Adipocyte (in vitro differentiated cells): ENCODE measurements at regions not wholly inside any gene's neighbourhood (a gene's known extent, or its start where the extent isn't known, plus 50 kb on each side); places are given as distances from the start of the nearest gene placed in this dataset.

Experiments used
- DNase-seq: peaks from one replicate; pipeline ENCODE4 v3.0.0-alpha.2; 2015; ENCODE audit warnings: low read depth
- H3K27me3 ChIP-seq: replicated peaks from 2 replicates; pipeline ENCODE4 v1.7.0; 2013; ENCODE audit warnings: mild to moderate bottlenecking, low read length, moderate library complexity; ENCODE audit not compliant: control insufficient read depth, insufficient read depth
- H3K36me3 ChIP-seq: 2 replicates; pipeline ENCODE4 v1.7.0; 2013; ENCODE audit warnings: low read length, mild to moderate bottlenecking, moderate library complexity; ENCODE audit not compliant: control insufficient read depth, insufficient read depth, severe bottlenecking
- H3K4me1 ChIP-seq: 2 replicates; pipeline ENCODE4 v1.7.0; 2013; ENCODE audit warnings: mild to moderate bottlenecking, low read length, moderate library complexity; ENCODE audit not compliant: control insufficient read depth, insufficient read depth
- H3K4me3 ChIP-seq: 2 replicates; pipeline ENCODE4 v1.7.0; 2013; ENCODE audit warnings: mild to moderate bottlenecking, low read length, moderate library complexity
- H3K9ac ChIP-seq: 2 replicates; pipeline ENCODE4 v1.7.0; 2013; ENCODE audit warnings: mild to moderate bottlenecking, low read length, moderate library complexity
- H3K9me3 ChIP-seq: 2 replicates; pipeline ENCODE4 v1.7.0; 2013; ENCODE audit warnings: mild to moderate bottlenecking, low read length, moderate library complexity; ENCODE audit not compliant: control insufficient read depth

GRCh38 chr9:20082406-20082805 is 293.6 kb upstream of the SLC24A2 start:
- Histone ChIP-seq H3K9me3 (peaks cover 2% of the 10 kb centered on the region), H3K4me3 (no peak overlapping the region), H3K27me3 (peaks cover 20% of the 10 kb centered on the region), H3K4me1 (no peaks in the 10 kb centered on the region), H3K36me3 (no peaks in the 10 kb centered on the region), H3K9ac (no peak overlapping the region)
- DNase-seq: no peak

- no peaks in the 10 kb centered on the region for H3K4me1 ChIP-seq
Observed at GRCh38 chr9:20078246-20078645, 289.4 kb upstream of the SLC24A2 start.

GRCh38 chr9:20074291-20074690 is 285.5 kb upstream of the SLC24A2 start:
- no peak overlapping the region for H3K9ac ChIP-seq

More at GRCh38 chr9:20078246-20078645, 289.4 kb upstream of the SLC24A2 start:
- peaks cover 8% of the 10 kb centered on the region for H3K9me3 ChIP-seq
- H3K4me3 ChIP-seq: no peak overlapping the region
- H3K27me3 ChIP-seq: peaks cover 6% of the 10 kb centered on the region
- no peak for DNase-seq
- H3K36me3 ChIP-seq: no peaks in the 10 kb centered on the region
- no peak overlapping the region for H3K9ac ChIP-seq

GRCh38 chr9:20070336-20070735 is 281.5 kb upstream of the SLC24A2 start:
- no peak for DNase-seq
- Histone ChIP-seq H3K4me1 (no peaks in the 10 kb centered on the region), H3K9ac (no peak overlapping the region), H3K4me3 (no peak overlapping the region), H3K27me3 (peaks cover 16% of the 10 kb centered on the region), H3K36me3 (no peaks in the 10 kb centered on the region), H3K9me3 (peaks cover 10% of the 10 kb centered on the region)

More at GRCh38 chr9:20074291-20074690, 285.5 kb upstream of the SLC24A2 start:
- peaks cover 9% of the 10 kb centered on the region for H3K27me3 ChIP-seq
- peaks cover 13% of the 10 kb centered on the region for H3K9me3 ChIP-seq
- DNase-seq: no peak
- no peaks in the 10 kb centered on the region for H3K4me1 ChIP-seq
- no peaks in the 10 kb centered on the region for H3K36me3 ChIP-seq
- no peak overlapping the region for H3K4me3 ChIP-seq

- DNase-seq: no peak
- Histone ChIP-seq H3K36me3 (no peaks in the 10 kb centered on the region), H3K27me3 (peaks cover 16% of the 10 kb centered on the region), H3K9me3 (no peaks in the 10 kb centered on the region), H3K4me1 (no peaks in the 10 kb centered on the region), H3K4me3 (no peak overlapping the region), H3K9ac (no peak overlapping the region)
Observed at GRCh38 chr9:20065796-20066700, 277.2 kb upstream of the SLC24A2 start.

- Histone ChIP-seq H3K4me3 (no peak overlapping the region), H3K4me1 (no peaks in the 10 kb centered on the region), H3K9ac (no peak overlapping the region), H3K36me3 (no peaks in the 10 kb centered on the region), H3K9me3 (no peaks in the 10 kb centered on the region), H3K27me3 (peaks cover 12% of the 10 kb centered on the region)
- DNase-seq: no peak
Observed at GRCh38 chr9:20065046-20065445, 276.2 kb upstream of the SLC24A2 start.

- DNase-seq: no peak
- Histone ChIP-seq H3K9ac (no peak overlapping the region), H3K9me3 (no peaks in the 10 kb centered on the region), H3K27me3 (peaks cover 4% of the 10 kb centered on the region), H3K36me3 (no peaks in the 10 kb centered on the region), H3K4me3 (no peak overlapping the region), H3K4me1 (no peaks in the 10 kb centered on the region)
Observed at GRCh38 chr9:20054734-20055133, 265.9 kb upstream of the SLC24A2 start.

GRCh38 chr9:20048985-20049384 is 260.1 kb upstream of the SLC24A2 start:
- no peaks in the 10 kb centered on the region for H3K4me1 ChIP-seq
- no peaks in the 10 kb centered on the region for H3K9me3 ChIP-seq
- no peak overlapping the region for H3K4me3 ChIP-seq
- no peak for DNase-seq
- no peak overlapping the region for H3K9ac ChIP-seq
- H3K27me3 ChIP-seq: peaks cover 4% of the 10 kb centered on the region
- no peaks in the 10 kb centered on the region for H3K36me3 ChIP-seq

GRCh38 chr9:20048437-20048836 is 259.6 kb upstream of the SLC24A2 start:
- Histone ChIP-seq H3K4me3 (no peak overlapping the region), H3K27me3 (peaks cover 4% of the 10 kb centered on the region), H3K9ac (no peak overlapping the region)

GRCh38 chr9:20044686-20045085 is 255.8 kb upstream of the SLC24A2 start:
- DNase-seq: no peak
- H3K9ac ChIP-seq: no peak overlapping the region
- no peak overlapping the region for H3K4me3 ChIP-seq
- no peaks in the 10 kb centered on the region for H3K9me3 ChIP-seq
- no peaks in the 10 kb centered on the region for H3K36me3 ChIP-seq
- peaks cover 4% of the 10 kb centered on the region for H3K27me3 ChIP-seq
- peaks cover 9% of the 10 kb centered on the region for H3K4me1 ChIP-seq

More at GRCh38 chr9:20048437-20048836, 259.6 kb upstream of the SLC24A2 start:
- DNase-seq: no peak
- Histone ChIP-seq H3K4me1 (no peaks in the 10 kb centered on the region), H3K9me3 (no peaks in the 10 kb centered on the region), H3K36me3 (no peaks in the 10 kb centered on the region)

GRCh38 chr9:20043461-20043860 is 254.6 kb upstream of the SLC24A2 start:
- H3K4me3 ChIP-seq: no peak overlapping the region
- H3K9me3 ChIP-seq: no peaks in the 10 kb centered on the region
- peaks cover 4% of the 10 kb centered on the region for H3K27me3 ChIP-seq
- DNase-seq: no peak
- H3K9ac ChIP-seq: no peak overlapping the region
- no peaks in the 10 kb centered on the region for H3K36me3 ChIP-seq
- H3K4me1 ChIP-seq: peaks cover 9% of the 10 kb centered on the region
